Mononuclear cell (primary cell): ENCODE measurements at regions not wholly inside any gene's neighbourhood (a gene's known extent, or its start where the extent isn't known, plus 50 kb on each side); places are given as distances from the start of the nearest gene placed in this dataset.
"Not testable (repeated sequence)": the region's sequence is repeated elsewhere in the genome, so short reads cannot be mapped to it uniquely, and the experiment has no call there.

Source experiments
- H3K27me3 ChIP-seq: 2 replicates; pipeline ENCODE4 v1.6.0; 2011; ENCODE audit warnings: low read length, control low read depth; ENCODE audit not compliant: insufficient read depth
- H3K4me1 ChIP-seq: 2 replicates; pipeline ENCODE4 v1.5.1; 2011; ENCODE audit warnings: mild to moderate bottlenecking, low read length, control low read depth; ENCODE audit not compliant: insufficient read depth
- H3K4me3 ChIP-seq: 2 replicates; pipeline ENCODE4 v1.5.1; 2011; ENCODE audit warnings: mild to moderate bottlenecking, low read length, moderate library complexity
- H3K9me3 ChIP-seq: 2 replicates; pipeline ENCODE4 v1.5.1; 2011; ENCODE audit warnings: low read depth, mild to moderate bottlenecking, control low read depth, low read length

GRCh38 chr11:106152013-106152412 is 74.6 kb downstream of the AASDHPPT start:
- Histone ChIP-seq H3K4me1 (no peaks in the 10 kb centered on the region), H3K27me3 (peaks cover 5% of the 10 kb centered on the region), H3K4me3 (no peak overlapping the region), H3K9me3 (no peaks in the 10 kb centered on the region)

GRCh38 chr11:106152824-106153223 is 75.4 kb downstream of the AASDHPPT start:
- Histone ChIP-seq H3K4me3 (no peak overlapping the region), H3K9me3 (no peaks in the 10 kb centered on the region), H3K4me1 (no peaks in the 10 kb centered on the region), H3K27me3 (peaks cover 5% of the 10 kb centered on the region)

GRCh38 chr11:106156290-106156937 is 79.0 kb downstream of the AASDHPPT start:
- Histone ChIP-seq H3K4me3 (no peak overlapping the region), H3K4me1 (no peaks in the 10 kb centered on the region), H3K9me3 (no peaks in the 10 kb centered on the region), H3K27me3 (peaks cover 5% of the 10 kb centered on the region)

GRCh38 chr11:106158406-106158805 is 80.9 kb downstream of the AASDHPPT start:
- no peak overlapping the region for H3K4me3 ChIP-seq
- no peaks in the 10 kb centered on the region for H3K4me1 ChIP-seq
- no peaks in the 10 kb centered on the region for H3K27me3 ChIP-seq
- no peaks in the 10 kb centered on the region for H3K9me3 ChIP-seq

GRCh38 chr11:106159836-106160235 is 82.4 kb downstream of the AASDHPPT start:
- Histone ChIP-seq H3K9me3 (no peaks in the 10 kb centered on the region), H3K4me1 (no peaks in the 10 kb centered on the region), H3K4me3 (no peak overlapping the region), H3K27me3 (no peaks in the 10 kb centered on the region)

GRCh38 chr11:106160494-106160893 is 83.0 kb downstream of the AASDHPPT start:
- Histone ChIP-seq H3K9me3 (no peaks in the 10 kb centered on the region), H3K4me3 (no peak overlapping the region), H3K4me1 (no peaks in the 10 kb centered on the region), H3K27me3 (no peaks in the 10 kb centered on the region)

GRCh38 chr11:106161775-106162634 is 84.5 kb downstream of the AASDHPPT start:
- Histone ChIP-seq H3K4me1 (no peaks in the 10 kb centered on the region), H3K9me3 (no peaks in the 10 kb centered on the region), H3K27me3 (no peaks in the 10 kb centered on the region), H3K4me3 (no peak overlapping the region)

GRCh38 chr11:106167085-106167484 is 89.6 kb downstream of the AASDHPPT start:
- H3K4me1 ChIP-seq: no peaks in the 10 kb centered on the region
- no peaks in the 10 kb centered on the region for H3K27me3 ChIP-seq

GRCh38 chr11:106172386-106172991 is 95.0 kb downstream of the AASDHPPT start:
- Histone ChIP-seq H3K4me3 (no peak overlapping the region), H3K4me1 (no peaks in the 10 kb centered on the region), H3K27me3 (no peaks in the 10 kb centered on the region), H3K9me3 (no peaks in the 10 kb centered on the region)

More at GRCh38 chr11:106167085-106167484, 89.6 kb downstream of the AASDHPPT start:
- H3K4me3 ChIP-seq: no peak overlapping the region
- H3K9me3 ChIP-seq: no peaks in the 10 kb centered on the region

- Histone ChIP-seq H3K4me1 (no peaks in the 10 kb centered on the region), H3K9me3 (no peaks in the 10 kb centered on the region), H3K4me3 (no peak overlapping the region), H3K27me3 (no peaks in the 10 kb centered on the region)
Observed at GRCh38 chr11:106173291-106173690, 95.8 kb downstream of the AASDHPPT start.

- not testable (repeated sequence) for H3K4me1 ChIP-seq, H3K4me3 ChIP-seq, H3K9me3 ChIP-seq, H3K27me3 ChIP-seq
Observed at GRCh38 chr11:106174003-106174402, 96.5 kb downstream of the AASDHPPT start.

GRCh38 chr11:106176817-106177216 is 99.4 kb downstream of the AASDHPPT start:
- no peak overlapping the region for H3K4me3 ChIP-seq

GRCh38 chr11:106177311-106177710 is 99.8 kb downstream of the AASDHPPT start:
- Histone ChIP-seq H3K27me3 (no peaks in the 10 kb centered on the region), H3K4me3 (no peak overlapping the region), H3K4me1 (no peaks in the 10 kb centered on the region), H3K9me3 (no peaks in the 10 kb centered on the region)

More at GRCh38 chr11:106176817-106177216, 99.4 kb downstream of the AASDHPPT start:
- H3K4me1 ChIP-seq: no peaks in the 10 kb centered on the region
- no peaks in the 10 kb centered on the region for H3K9me3 ChIP-seq
- no peaks in the 10 kb centered on the region for H3K27me3 ChIP-seq

- H3K27me3 ChIP-seq: no peaks in the 10 kb centered on the region
- no peaks in the 10 kb centered on the region for H3K4me1 ChIP-seq
- H3K9me3 ChIP-seq: no peaks in the 10 kb centered on the region
- H3K4me3 ChIP-seq: no peak overlapping the region
Observed at GRCh38 chr11:106178361-106178760, 100.9 kb downstream of the AASDHPPT start.

GRCh38 chr11:106179048-106179447 is 101.6 kb downstream of the AASDHPPT start:
- H3K4me1 ChIP-seq: no peaks in the 10 kb centered on the region

More at GRCh38 chr11:106179048-106179447, 101.6 kb downstream of the AASDHPPT start:
- no peak overlapping the region for H3K4me3 ChIP-seq
- no peaks in the 10 kb centered on the region for H3K27me3 ChIP-seq
- H3K9me3 ChIP-seq: no peaks in the 10 kb centered on the region
